Activated T-helper 17 cell treated with anti-CD3 and anti-CD28 coated beads, Interleukin-2, amount 50 U/mL, for 72 hours (primary cell): ENCODE measurements at regions not wholly inside any gene's neighbourhood (a gene's known extent, or its start where the extent isn't known, plus 50 kb on each side); places are given as distances from the start of the nearest gene placed in this dataset.

Experiments used
- ATAC-seq: fragments of 150-1000 bp; cut with Tn5 transposase; replicated peaks from 2 replicates; pipeline ENCODE4 v1.10.0; 2021; ENCODE audit warnings: mild to moderate bottlenecking, moderate library complexity
- H3K27ac Mint-ChIP-seq: one replicate; pipeline ENCODE4 v1.8.0; 2022; ENCODE audit warnings: mixed read lengths
- H3K27me3 Mint-ChIP-seq: one replicate; pipeline ENCODE4 v1.8.0; 2022; ENCODE audit warnings: mixed read lengths
- H3K36me3 Mint-ChIP-seq: one replicate; pipeline ENCODE4 v1.8.0; 2022; ENCODE audit warnings: low read depth, mild to moderate bottlenecking, mixed read lengths
- H3K4me1 Mint-ChIP-seq: one replicate; pipeline ENCODE4 v1.8.0; 2022; ENCODE audit warnings: mixed read lengths
- H3K4me3 Mint-ChIP-seq: one replicate; pipeline ENCODE4 v1.8.0; 2022; ENCODE audit warnings: mild to moderate bottlenecking, mixed read lengths
- H3K9me3 Mint-ChIP-seq: one replicate; pipeline ENCODE4 v1.8.0; 2022; ENCODE audit warnings: mixed read lengths

GRCh38 chr13:60986301-60986700 is 429.3 kb downstream of the PCDH20 start:
- Mint-ChIP-seq H3K9me3 (peaks cover 5% of the 10 kb centered on the region), H3K4me1 (no peaks in the 10 kb centered on the region), H3K36me3 (no peaks in the 10 kb centered on the region), H3K27ac (no peak overlapping the region), H3K27me3 (no peaks in the 10 kb centered on the region), H3K4me3 (no peak overlapping the region)
- ATAC-seq, result no peak

- no peak for ATAC-seq
- no peaks in the 10 kb centered on the region for H3K4me1 Mint-ChIP-seq
- no peak overlapping the region for H3K27ac Mint-ChIP-seq
- H3K9me3 Mint-ChIP-seq, result peaks cover 10% of the 10 kb centered on the region
- no peaks in the 10 kb centered on the region for H3K36me3 Mint-ChIP-seq
- no peaks in the 10 kb centered on the region for H3K27me3 Mint-ChIP-seq
- no peak overlapping the region for H3K4me3 Mint-ChIP-seq
These were observed 434.2 kb downstream of the PCDH20 start for GRCh38 chr13:60981407-60981806.

GRCh38 chr13:60976367-60976766 is 439.3 kb downstream of the PCDH20 start:
- Mint-ChIP-seq H3K4me3 (no peak overlapping the region), H3K27ac (no peak overlapping the region), H3K9me3 (peaks cover 9% of the 10 kb centered on the region), H3K4me1 (no peaks in the 10 kb centered on the region), H3K27me3 (no peaks in the 10 kb centered on the region), H3K36me3 (no peaks in the 10 kb centered on the region)
- no peak for ATAC-seq

- no peak overlapping the region for H3K27ac Mint-ChIP-seq
- H3K4me3 Mint-ChIP-seq, result no peak overlapping the region
- peaks cover 9% of the 10 kb centered on the region for H3K9me3 Mint-ChIP-seq
- H3K27me3 Mint-ChIP-seq, result no peaks in the 10 kb centered on the region
- no peaks in the 10 kb centered on the region for H3K36me3 Mint-ChIP-seq
- no peaks in the 10 kb centered on the region for H3K4me1 Mint-ChIP-seq
- no peak for ATAC-seq
These were observed 441.4 kb downstream of the PCDH20 start for GRCh38 chr13:60974296-60974695.

- Mint-ChIP-seq H3K36me3 (no peaks in the 10 kb centered on the region), H3K4me1 (no peaks in the 10 kb centered on the region), H3K27me3 (no peaks in the 10 kb centered on the region), H3K27ac (no peak overlapping the region), H3K4me3 (no peak overlapping the region), H3K9me3 (peaks cover 9% of the 10 kb centered on the region)
- ATAC-seq, result no peak
These were observed 442.1 kb downstream of the PCDH20 start for GRCh38 chr13:60973529-60973928.

- H3K4me1 Mint-ChIP-seq, result no peaks in the 10 kb centered on the region
- ATAC-seq, result no peak
- H3K9me3 Mint-ChIP-seq, result peaks cover 5% of the 10 kb centered on the region
- no peak overlapping the region for H3K27ac Mint-ChIP-seq
- no peak overlapping the region for H3K4me3 Mint-ChIP-seq
- H3K36me3 Mint-ChIP-seq, result no peaks in the 10 kb centered on the region
- H3K27me3 Mint-ChIP-seq, result no peaks in the 10 kb centered on the region
These were observed 444.9 kb downstream of the PCDH20 start for GRCh38 chr13:60970736-60971135.

- Mint-ChIP-seq H3K27ac (no peak overlapping the region), H3K4me3 (no peak overlapping the region), H3K36me3 (no peaks in the 10 kb centered on the region), H3K27me3 (no peaks in the 10 kb centered on the region), H3K4me1 (no peaks in the 10 kb centered on the region), H3K9me3 (peaks cover 3% of the 10 kb centered on the region)
- no peak for ATAC-seq
These were observed 446.0 kb downstream of the PCDH20 start for GRCh38 chr13:60969656-60970055.

- Mint-ChIP-seq H3K27me3 (no peaks in the 10 kb centered on the region), H3K9me3 (peaks cover 3% of the 10 kb centered on the region), H3K4me1 (no peaks in the 10 kb centered on the region), H3K36me3 (no peaks in the 10 kb centered on the region), H3K27ac (no peak overlapping the region), H3K4me3 (no peak overlapping the region)
- no peak for ATAC-seq
These were observed 456.2 kb downstream of the PCDH20 start for GRCh38 chr13:60959427-60959826.

- no peaks in the 10 kb centered on the region for H3K36me3 Mint-ChIP-seq
- H3K27ac Mint-ChIP-seq, result no peak overlapping the region
- H3K4me1 Mint-ChIP-seq, result no peaks in the 10 kb centered on the region
- peaks cover 3% of the 10 kb centered on the region for H3K9me3 Mint-ChIP-seq
- no peaks in the 10 kb centered on the region for H3K27me3 Mint-ChIP-seq
- no peak overlapping the region for H3K4me3 Mint-ChIP-seq
- no peak for ATAC-seq
These were observed 457.8 kb downstream of the PCDH20 start for GRCh38 chr13:60957816-60958215.

GRCh38 chr13:60945396-60945795 is 470.3 kb downstream of the PCDH20 start:
- ATAC-seq, result no peak
- Mint-ChIP-seq H3K27me3 (no peaks in the 10 kb centered on the region), H3K36me3 (no peaks in the 10 kb centered on the region), H3K4me1 (no peaks in the 10 kb centered on the region), H3K4me3 (no peak overlapping the region), H3K27ac (no peak overlapping the region), H3K9me3 (peaks cover 8% of the 10 kb centered on the region)

GRCh38 chr13:60944863-60945262 is 470.8 kb downstream of the PCDH20 start:
- ATAC-seq, result no peak
- H3K4me3 Mint-ChIP-seq, result no peak overlapping the region
- H3K4me1 Mint-ChIP-seq, result no peaks in the 10 kb centered on the region
- H3K27ac Mint-ChIP-seq, result no peak overlapping the region
- H3K36me3 Mint-ChIP-seq, result no peaks in the 10 kb centered on the region
- H3K9me3 Mint-ChIP-seq, result peaks cover 8% of the 10 kb centered on the region
- H3K27me3 Mint-ChIP-seq, result no peaks in the 10 kb centered on the region

GRCh38 chr13:60944016-60944415 is 471.6 kb downstream of the PCDH20 start:
- ATAC-seq, result no peak
- peaks cover 8% of the 10 kb centered on the region for H3K9me3 Mint-ChIP-seq
- no peaks in the 10 kb centered on the region for H3K4me1 Mint-ChIP-seq
- H3K27me3 Mint-ChIP-seq, result no peaks in the 10 kb centered on the region
- H3K27ac Mint-ChIP-seq, result no peak overlapping the region
- H3K4me3 Mint-ChIP-seq, result no peak overlapping the region
- H3K36me3 Mint-ChIP-seq, result no peaks in the 10 kb centered on the region

GRCh38 chr13:60936281-60936680 is 479.4 kb downstream of the PCDH20 start:
- Mint-ChIP-seq H3K9me3 (peaks cover 6% of the 10 kb centered on the region), H3K36me3 (no peaks in the 10 kb centered on the region), H3K4me1 (no peaks in the 10 kb centered on the region), H3K27me3 (no peaks in the 10 kb centered on the region), H3K4me3 (no peak overlapping the region), H3K27ac (no peak overlapping the region)
- no peak for ATAC-seq

- no peaks in the 10 kb centered on the region for H3K4me1 Mint-ChIP-seq
- H3K27ac Mint-ChIP-seq, result no peak overlapping the region
- no peak for ATAC-seq
- H3K9me3 Mint-ChIP-seq, result peaks cover 3% of the 10 kb centered on the region
- H3K4me3 Mint-ChIP-seq, result no peak overlapping the region
- H3K27me3 Mint-ChIP-seq, result no peaks in the 10 kb centered on the region
- no peaks in the 10 kb centered on the region for H3K36me3 Mint-ChIP-seq
These were observed 482.0 kb downstream of the PCDH20 start for GRCh38 chr13:60933638-60934037.

GRCh38 chr13:60931858-60932546 is 483.6 kb downstream of the PCDH20 start:
- Mint-ChIP-seq H3K27ac (no peak overlapping the region), H3K4me3 (no peak overlapping the region), H3K4me1 (no peaks in the 10 kb centered on the region), H3K36me3 (no peaks in the 10 kb centered on the region), H3K9me3 (peaks cover 3% of the 10 kb centered on the region), H3K27me3 (no peaks in the 10 kb centered on the region)
- ATAC-seq, result no peak

GRCh38 chr13:60925686-60926085 is 490.0 kb downstream of the PCDH20 start:
- no peak overlapping the region for H3K4me3 Mint-ChIP-seq
- no peaks in the 10 kb centered on the region for H3K4me1 Mint-ChIP-seq
- H3K36me3 Mint-ChIP-seq, result no peaks in the 10 kb centered on the region
- H3K27ac Mint-ChIP-seq, result no peak overlapping the region
- no peak for ATAC-seq
- no peaks in the 10 kb centered on the region for H3K9me3 Mint-ChIP-seq
- H3K27me3 Mint-ChIP-seq, result no peaks in the 10 kb centered on the region
